ENCODE measurements at regions not wholly inside any gene's neighbourhood (a gene's known extent, or its start where the extent isn't known, plus 50 kb on each side); places are given as distances from the start of the nearest gene placed in this dataset.
"Not testable (repeated sequence)": the region's sequence is repeated elsewhere in the genome, so short reads cannot be mapped to it uniquely, and the experiment has no call there.

- no peak for DNase-seq
Measured at GRCh38 chr1:242613266-242613815, 88.8 kb upstream of the PLD5 start.

GRCh38 chr1:242610209-242610608 lies 85.7 kb upstream of the PLD5 start:
- DNase-seq, result no peak

- no peak for DNase-seq
Measured at GRCh38 chr1:242605521-242605920, 81.0 kb upstream of the PLD5 start.

DNA sequence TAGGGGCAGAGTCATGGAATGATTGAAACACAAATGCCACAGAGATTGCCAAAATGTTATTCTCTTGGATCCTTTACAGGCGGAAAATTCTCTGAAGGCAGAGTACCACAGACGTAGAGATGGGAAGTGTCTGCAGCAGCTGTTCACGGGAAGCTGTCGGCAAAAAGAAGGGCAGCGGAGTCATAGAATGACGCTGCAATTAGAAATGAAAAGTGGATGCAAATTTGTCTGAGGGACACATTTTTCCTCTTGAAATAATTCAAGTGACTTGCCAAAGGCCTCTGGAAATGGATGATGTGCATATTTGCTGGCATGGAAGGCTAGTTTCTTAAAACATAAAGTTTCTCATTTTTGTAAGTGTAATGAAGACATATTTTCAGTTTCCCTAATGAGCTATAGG lies 77.5 kb upstream of the PLD5 start:
- no peak for DNase-seq

- not testable (repeated sequence) for DNase-seq
Measured at GRCh38 chr1:242593756-242594155, 69.3 kb upstream of the PLD5 start.

DNA sequence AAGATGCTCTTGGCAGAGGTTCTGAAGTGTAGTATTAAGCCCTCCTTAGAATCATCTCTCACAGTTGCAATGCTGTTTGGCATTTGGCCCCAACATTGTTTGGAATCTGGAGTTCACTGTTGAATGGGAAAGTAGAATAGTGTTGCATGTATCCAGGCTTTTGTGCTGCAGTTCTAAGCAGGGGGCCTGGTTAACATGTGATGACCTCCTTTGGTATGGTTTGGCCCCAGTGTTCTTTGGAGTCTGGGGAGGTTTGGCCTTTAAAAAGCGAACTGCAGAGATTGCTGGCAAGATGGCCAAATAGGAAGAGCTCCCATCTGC lies 61.8 kb upstream of the PLD5 start:
- no peak for DNase-seq

- no peak for DNase-seq
Measured at GRCh38 chr1:242585616-242586359, 61.3 kb upstream of the PLD5 start.

GRCh38 chr1:242582669-242583068 lies 58.2 kb upstream of the PLD5 start:
- no peak for DNase-seq

DNA sequence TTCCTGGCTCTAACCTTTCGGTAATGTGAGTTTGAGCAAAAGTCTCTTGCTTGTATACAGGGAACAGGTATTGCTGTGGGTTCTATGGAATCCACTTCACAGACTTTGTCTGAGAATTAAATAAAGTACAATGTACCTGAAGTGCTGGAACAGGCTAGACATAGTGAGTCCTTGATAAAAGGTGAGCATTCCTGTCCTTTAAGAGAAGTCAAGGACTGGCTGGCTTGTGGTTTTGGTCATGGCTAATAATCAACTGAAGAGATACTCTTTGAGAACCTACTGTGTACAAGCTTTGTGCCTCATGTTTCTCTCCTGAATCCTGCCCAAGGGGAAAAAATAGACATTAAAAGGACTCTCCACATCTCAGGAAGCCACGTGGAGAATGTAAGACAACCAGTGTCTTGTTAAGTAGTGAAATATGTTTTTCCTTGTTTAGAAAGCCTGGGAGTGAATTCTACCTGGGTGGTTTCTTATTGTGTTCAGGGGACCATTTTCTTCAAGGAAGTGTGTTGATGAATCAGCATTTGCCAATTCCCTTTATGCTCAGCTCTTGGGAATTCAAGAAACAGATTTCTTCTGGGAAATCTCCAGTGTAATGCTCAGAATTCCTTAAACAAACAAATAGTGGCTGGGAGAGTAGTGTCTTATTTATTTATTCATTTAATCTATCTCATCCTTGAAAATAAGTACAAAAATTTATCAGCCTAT lies 55.2 kb upstream of the PLD5 start:
- no peak for DNase-seq
